HG02623 (cell line): ENCODE measurements at regions not wholly inside any gene's neighbourhood (a gene's known extent, or its start where the extent isn't known, plus 50 kb on each side); places are given as distances from the start of the nearest gene placed in this dataset.

Experiments
- ATAC-seq: cut with Tn5 transposase; IDR thresholded peaks from one replicate; pipeline ENCODE4 v1.9.1; 2021; ENCODE audit warnings: moderate library complexity; ENCODE audit not compliant: unreplicated experiment

GRCh38 chr17:56737421-56738161, 96.1 kb downstream of the C17orf67 start:
- ATAC-seq, result no peak

- no peak for ATAC-seq
Observed at GRCh38 chr17:56739376-56739775, 94.3 kb downstream of the C17orf67 start.

- no peak for ATAC-seq
Observed at GRCh38 chr17:56739776-56740175, 93.9 kb downstream of the C17orf67 start.

- ATAC-seq, result no peak
Observed at GRCh38 chr17:56740481-56740880, 93.2 kb downstream of the C17orf67 start.
